SIG-M5 treated with dmso at 0.1 percent for 504 hours (cell line): ENCODE measurements at regions not wholly inside any gene's neighbourhood (a gene's known extent, or its start where the extent isn't known, plus 50 kb on each side); places are given as distances from the start of the nearest gene placed in this dataset.
A peak's percentile ranks its signal among the peaks of the same experiment; 100 is the strongest.

Experiments used
- DNase-seq: peaks from one replicate; lab custom pipeline; 2025; ENCODE audit not compliant: unreplicated experiment; lab: John Stamatoyannopoulos, UW

GRCh38 chr7:98518159-98518947, 98.7 kb upstream of the NPTX2 start:
- DNase-seq = no peak

GRCh38 chr7:98515201-98515600, 101.9 kb upstream of the NPTX2 start:
- no peak for DNase-seq

- no peak for DNase-seq
Measured at GRCh38 chr7:98514211-98515031, 102.7 kb upstream of the NPTX2 start.

DNA sequence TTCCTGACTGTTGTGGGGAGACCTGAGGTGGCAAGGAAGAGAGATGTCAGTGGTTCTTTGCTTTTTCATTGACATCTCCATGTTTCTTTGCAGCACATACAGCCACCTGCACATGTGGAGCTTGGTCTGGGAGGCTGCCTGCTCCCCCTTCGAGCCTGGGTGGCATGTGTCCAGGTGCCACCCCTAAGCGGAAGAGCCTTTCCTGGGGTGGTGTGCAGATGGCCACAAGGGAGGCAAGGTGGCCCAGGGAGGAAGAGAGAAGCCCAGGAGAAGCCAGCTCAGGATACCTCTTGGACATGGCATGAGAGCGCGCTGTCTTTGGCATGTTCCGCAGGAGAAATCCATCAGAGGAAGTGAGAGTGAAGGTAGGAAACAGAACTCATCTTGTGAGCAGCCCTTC, 105.9 kb upstream of the NPTX2 start:
- DNase-seq = no peak

DNA sequence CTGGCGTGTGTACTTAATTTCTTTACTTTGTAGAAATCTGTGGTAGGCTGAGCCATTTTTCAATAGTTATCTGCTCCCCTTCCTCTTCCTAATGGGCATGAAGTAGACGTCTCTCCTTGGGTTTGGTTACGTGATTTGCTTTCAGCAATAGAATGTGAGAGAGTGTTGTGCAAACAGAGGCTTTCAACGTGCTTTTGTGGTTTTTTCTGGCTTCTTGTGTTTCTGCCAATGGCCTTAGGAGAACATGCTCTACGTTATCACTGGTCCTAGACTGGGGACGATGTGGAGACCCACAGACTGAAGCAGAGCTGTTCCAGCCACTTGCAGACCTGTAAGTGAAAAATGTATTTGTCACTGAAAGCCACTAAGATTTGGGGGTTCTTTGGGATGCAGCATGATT, 107.2 kb upstream of the NPTX2 start:
- DNase-seq = no peak

- no peak for DNase-seq
Measured at GRCh38 chr7:98506471-98506870, 105.6 kb upstream of the BAIAP2L1 start.

- DNase-seq = no peak
Measured at GRCh38 chr7:98500764-98501163, 99.9 kb upstream of the BAIAP2L1 start.

GRCh38 chr7:98496618-98497017, 95.7 kb upstream of the BAIAP2L1 start:
- no peak for DNase-seq

- no peak for DNase-seq
Measured at GRCh38 chr7:98495200-98495955, 94.5 kb upstream of the BAIAP2L1 start.

- no peak for DNase-seq
Measured at GRCh38 chr7:98493030-98493778, 92.3 kb upstream of the BAIAP2L1 start.

DNA sequence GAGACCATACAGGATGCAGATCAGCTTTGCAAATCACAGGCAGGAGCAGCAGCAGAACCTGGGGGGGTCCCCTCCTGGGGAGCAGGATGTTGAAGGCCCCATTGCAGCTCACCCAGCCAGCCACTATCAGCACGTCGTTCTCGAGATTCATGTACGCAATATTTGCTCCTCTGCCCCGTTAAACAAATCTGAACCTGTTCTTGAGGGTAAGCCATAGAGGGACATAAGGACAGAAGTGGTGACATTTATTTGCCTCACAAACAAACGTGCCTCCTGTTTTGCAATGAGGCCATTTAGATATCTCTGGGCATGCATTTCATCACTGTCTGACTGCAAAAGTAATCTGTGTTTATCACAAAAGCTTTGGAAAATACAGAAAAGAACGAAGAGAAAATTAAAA, 87.3 kb upstream of the BAIAP2L1 start:
- no peak for DNase-seq

- no peak for DNase-seq
Measured at GRCh38 chr7:98483964-98484545, 83.2 kb upstream of the BAIAP2L1 start.

GRCh38 chr7:98483276-98483963, 82.5 kb upstream of the BAIAP2L1 start:
- DNase-seq = no peak

DNA sequence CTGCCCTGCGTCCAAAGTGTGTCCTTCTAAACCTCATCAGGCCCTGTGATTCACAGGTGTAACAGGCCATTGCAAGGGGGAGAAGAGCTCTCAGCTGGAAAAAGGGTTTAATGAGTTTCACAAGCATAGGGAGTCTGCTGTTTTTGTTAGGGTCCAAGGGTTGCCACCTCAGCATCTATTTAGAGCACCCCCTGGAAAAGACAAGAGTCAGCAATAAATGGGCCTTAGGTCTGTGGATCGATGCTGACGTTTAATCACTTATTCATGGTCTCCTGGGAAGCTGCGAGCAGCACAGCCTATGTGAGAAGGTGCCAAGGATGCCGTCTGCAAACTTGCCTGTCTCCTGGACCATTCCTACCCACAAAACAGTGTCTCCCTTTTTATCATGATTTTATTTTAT, 78.4 kb upstream of the BAIAP2L1 start:
- no peak for DNase-seq

DNA sequence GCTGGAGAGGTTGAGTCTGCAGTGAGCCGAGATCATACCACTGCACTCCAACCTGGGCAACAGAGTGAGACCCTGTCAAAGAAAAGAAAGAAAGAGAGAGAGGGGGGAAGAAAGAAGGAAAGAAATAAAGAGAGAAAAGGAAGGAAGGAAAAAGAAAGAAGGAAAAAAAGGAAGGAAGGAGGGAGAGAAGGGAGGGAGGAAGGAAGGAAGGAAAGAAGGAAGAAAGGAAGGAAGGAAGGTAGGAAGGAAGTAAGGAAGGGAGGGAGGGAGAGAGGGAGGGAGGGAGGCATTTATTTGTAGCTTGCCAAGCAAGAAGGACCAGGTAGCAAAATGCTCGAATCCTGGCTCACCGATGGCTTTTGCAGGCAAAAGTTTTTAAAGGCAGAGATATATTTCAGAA, 74.5 kb upstream of the BAIAP2L1 start:
- DNase-seq = no peak

- no peak for DNase-seq
Measured at GRCh38 chr7:98474558-98474957, 73.7 kb upstream of the BAIAP2L1 start.

DNA sequence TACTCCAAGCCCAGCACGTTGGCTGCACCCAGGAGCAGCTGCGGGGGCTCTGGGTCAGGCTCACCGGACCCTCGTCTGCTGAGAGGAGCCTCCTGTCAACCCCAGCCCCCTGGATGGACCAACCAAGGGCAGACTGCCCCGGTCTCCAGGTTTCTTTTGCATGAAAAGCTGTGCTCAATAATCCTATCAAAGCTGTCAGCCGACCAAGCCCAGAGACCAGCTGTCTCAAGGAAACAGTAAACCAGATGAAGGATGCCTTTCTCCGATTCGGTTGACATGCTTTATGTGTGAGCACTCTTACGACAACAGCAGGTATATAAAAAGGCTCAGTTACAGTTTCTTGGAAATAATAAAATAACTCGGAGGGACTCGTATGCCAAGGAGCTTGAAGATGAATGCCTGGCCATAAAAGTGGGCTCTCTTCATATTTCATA, 71.6 kb upstream of the BAIAP2L1 start:
- no peak for DNase-seq

DNA sequence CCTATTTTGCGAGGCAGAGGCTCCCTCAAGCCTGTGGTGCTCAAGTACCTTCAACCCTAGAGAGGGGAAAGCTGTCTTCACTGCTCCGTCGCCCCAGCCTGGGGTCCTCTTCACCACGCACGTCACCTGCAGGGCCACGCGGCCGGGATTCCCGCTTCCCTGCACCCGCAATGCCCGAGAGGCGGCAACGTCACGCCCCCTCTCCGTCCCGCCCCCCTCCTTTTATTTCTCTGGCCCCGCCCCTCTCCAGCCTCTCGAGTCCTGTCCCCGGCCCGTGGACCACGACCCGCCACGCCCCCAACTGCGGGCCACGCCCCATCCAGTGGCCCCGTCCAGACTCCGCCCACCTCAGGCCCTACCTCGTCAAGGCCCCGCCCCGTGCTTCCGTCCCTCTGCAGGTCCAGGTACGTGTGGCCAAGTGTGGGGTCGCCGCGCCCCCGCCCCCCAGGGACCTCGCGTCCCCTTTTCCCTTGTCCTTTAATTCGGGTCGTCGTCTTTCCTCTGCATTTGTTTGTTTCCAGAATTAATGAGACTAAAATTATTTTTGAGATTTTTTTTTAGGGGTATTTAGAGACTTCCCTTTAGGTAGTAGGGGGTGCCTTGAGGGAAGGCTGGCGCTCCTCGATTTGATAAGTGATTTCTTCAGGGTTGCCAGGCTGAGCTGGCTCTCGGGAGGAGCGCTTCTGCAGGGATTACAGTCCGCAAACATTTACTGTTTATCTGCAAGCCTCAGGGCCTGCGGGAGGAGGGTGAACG, 69.8 kb upstream of the BAIAP2L1 start:
- peak; percentile 11 for DNase-seq

GRCh38 chr7:98469088-98469487, 68.2 kb upstream of the BAIAP2L1 start:
- no peak for DNase-seq
